MCF 10A (cell line): ENCODE measurements at regions not wholly inside any gene's neighbourhood (a gene's known extent, or its start where the extent isn't known, plus 50 kb on each side); places are given as distances from the start of the nearest gene placed in this dataset.

Experiments used
- BruUV-seq: library from RNA; stranded (reverse); fragments of 400-500 nt; replicated peaks from 2 replicates; lab custom pipeline; 2021; lab: Mats Ljungman, UMichigan
- CTCF ChIA-PET: fragments of 300-600 bp; sonication (Branson Sonifier 250); formaldehyde crosslinking; extraction: SDS; loops from one replicate; lab custom pipeline; 2021; ENCODE audit warnings: antibody characterized with exemption, inconsistent platforms; lab: Yijun Ruan, JAX
- POLR2A ChIA-PET: fragments of 300-600, 350-650 bp; sonication (Branson Sonifier 250); formaldehyde crosslinking; extraction: SDS; loops from one replicate; lab custom pipeline; 2020; ENCODE audit warnings: antibody characterized with exemption, inconsistent platforms; lab: Yijun Ruan, JAX
- DNase-seq: peaks from one replicate; pipeline ENCODE4 v3.0.0-alpha.2; 2018; ENCODE audit not compliant: unreplicated experiment
- H3K27ac Mint-ChIP-seq: one replicate; pipeline ENCODE4 v1.8.0; 2022; ENCODE audit warnings: mild to moderate bottlenecking, low read depth, mixed read lengths; ENCODE audit not compliant: unreplicated experiment
- H3K27me3 Mint-ChIP-seq: one replicate; pipeline ENCODE4 v1.8.0; 2022; ENCODE audit warnings: mixed read lengths; ENCODE audit not compliant: insufficient read depth, unreplicated experiment
- H3K36me3 Mint-ChIP-seq: one replicate; pipeline ENCODE4 v1.8.0; 2022; ENCODE audit warnings: mild to moderate bottlenecking, moderate library complexity, mixed read lengths; ENCODE audit not compliant: insufficient read depth, unreplicated experiment
- H3K4me1 Mint-ChIP-seq: one replicate; pipeline ENCODE4 v1.8.0; 2022; ENCODE audit warnings: mixed read lengths; ENCODE audit not compliant: insufficient read depth, unreplicated experiment
- H3K4me3 Mint-ChIP-seq: one replicate; pipeline ENCODE4 v1.8.0; 2022; ENCODE audit warnings: mild to moderate bottlenecking, moderate library complexity, mixed read lengths; ENCODE audit not compliant: unreplicated experiment
- H3K9me3 Mint-ChIP-seq: one replicate; pipeline ENCODE4 v1.8.0; 2022; ENCODE audit warnings: mixed read lengths; ENCODE audit not compliant: unreplicated experiment
- intact Hi-C: fragments of 100-400 bp; cut with micrococcal nuclease; formaldehyde crosslinking; loops from 2 replicates; pipeline ENCODE4 v1.14.1; 2022
- TF ChIP-seq, protein P1 (sequence below): fragments of 200-600 bp; IDR thresholded peaks from one replicate; pipeline ENCODE4 v1.8.0; 2022; ENCODE audit warnings: antibody characterized with exemption, mild to moderate bottlenecking; ENCODE audit not compliant: unreplicated experiment

DNA sequence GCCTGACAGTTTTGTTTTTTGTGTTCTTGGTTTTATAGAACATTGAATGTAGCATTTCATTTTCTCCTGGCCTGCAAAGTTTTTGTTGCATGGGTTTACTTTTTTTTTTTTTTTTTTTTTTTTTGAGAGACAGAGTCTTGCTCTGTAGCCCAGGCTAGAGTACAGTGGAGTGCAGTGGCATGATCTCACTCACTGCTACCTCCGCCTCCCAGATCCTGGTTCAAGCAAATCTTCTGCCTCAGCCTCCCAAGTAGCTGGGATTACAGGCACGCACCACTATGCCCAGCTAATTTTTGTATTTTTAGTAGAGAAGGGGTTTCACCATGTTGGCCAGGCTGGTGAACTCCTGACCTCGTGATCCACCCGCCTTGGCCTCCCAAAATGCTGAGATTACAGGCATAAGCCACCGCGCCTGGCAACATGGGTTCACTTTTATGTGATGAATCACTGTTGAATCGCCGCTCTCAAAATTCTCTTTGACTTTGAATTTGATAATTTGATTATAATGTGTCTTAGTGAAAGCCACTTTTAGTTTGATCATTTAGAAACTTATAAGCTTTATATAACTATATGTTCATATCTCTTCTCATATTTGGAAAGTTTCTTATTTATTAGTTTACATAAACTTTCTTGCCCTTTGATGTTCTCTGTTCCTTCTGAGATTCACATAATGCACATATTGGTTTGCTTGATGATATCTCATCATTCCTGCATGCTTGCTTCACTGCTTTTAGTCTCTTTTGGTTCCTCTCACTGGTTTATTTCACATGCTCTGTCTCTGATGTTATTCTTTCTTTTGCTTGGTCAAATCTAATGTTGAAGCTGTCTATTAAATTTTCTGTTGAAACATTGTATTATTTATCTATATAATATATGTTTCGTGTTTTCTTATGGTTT is 589.0 kb upstream of the CNTN5 start:
- Mint-ChIP-seq H3K27ac (no peak overlapping the region), H3K4me1 (no peaks in the 10 kb centered on the region), H3K4me3 (no peak overlapping the region), H3K9me3 (peaks cover 25% of the 10 kb centered on the region), H3K27me3 (no peaks in the 10 kb centered on the region), H3K36me3 (no peaks in the 10 kb centered on the region)
- ChIA-PET POLR2A (no interaction called here), CTCF (no interaction called here)
- TF ChIP-seq, protein P1, sequence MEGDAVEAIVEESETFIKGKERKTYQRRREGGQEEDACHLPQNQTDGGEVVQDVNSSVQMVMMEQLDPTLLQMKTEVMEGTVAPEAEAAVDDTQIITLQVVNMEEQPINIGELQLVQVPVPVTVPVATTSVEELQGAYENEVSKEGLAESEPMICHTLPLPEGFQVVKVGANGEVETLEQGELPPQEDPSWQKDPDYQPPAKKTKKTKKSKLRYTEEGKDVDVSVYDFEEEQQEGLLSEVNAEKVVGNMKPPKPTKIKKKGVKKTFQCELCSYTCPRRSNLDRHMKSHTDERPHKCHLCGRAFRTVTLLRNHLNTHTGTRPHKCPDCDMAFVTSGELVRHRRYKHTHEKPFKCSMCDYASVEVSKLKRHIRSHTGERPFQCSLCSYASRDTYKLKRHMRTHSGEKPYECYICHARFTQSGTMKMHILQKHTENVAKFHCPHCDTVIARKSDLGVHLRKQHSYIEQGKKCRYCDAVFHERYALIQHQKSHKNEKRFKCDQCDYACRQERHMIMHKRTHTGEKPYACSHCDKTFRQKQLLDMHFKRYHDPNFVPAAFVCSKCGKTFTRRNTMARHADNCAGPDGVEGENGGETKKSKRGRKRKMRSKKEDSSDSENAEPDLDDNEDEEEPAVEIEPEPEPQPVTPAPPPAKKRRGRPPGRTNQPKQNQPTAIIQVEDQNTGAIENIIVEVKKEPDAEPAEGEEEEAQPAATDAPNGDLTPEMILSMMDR = no peak
- DNase-seq = no peak
- intact Hi-C loops = no loop called here
- no TSS peak for BruUV-seq

DNA sequence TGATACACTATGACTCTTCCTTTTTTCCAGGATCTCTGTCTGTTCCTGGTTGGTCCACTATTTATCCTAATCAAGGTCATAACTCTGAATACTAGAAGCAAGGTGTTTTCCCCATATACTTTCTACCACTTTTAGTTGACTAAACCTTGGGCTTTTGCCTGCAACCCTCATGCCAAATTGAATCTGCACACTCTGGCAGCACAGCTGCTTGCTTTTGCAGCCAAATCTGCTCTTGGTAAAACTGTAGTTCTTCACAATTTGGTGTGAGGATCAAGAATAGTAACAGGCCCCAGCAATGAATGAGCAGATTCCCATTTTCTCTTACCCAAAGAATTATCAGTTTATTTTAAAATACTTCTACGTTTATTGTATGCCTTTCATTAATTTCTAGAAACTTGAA is 586.5 kb upstream of the CNTN5 start:
- Mint-ChIP-seq H3K4me3 (no peak overlapping the region), H3K9me3 (peaks cover 21% of the 10 kb centered on the region), H3K4me1 (no peaks in the 10 kb centered on the region), H3K27me3 (no peaks in the 10 kb centered on the region), H3K36me3 (no peaks in the 10 kb centered on the region), H3K27ac (no peak overlapping the region)
- TF ChIP-seq, protein P1 = no peak
- no TSS peak for BruUV-seq
- ChIA-PET POLR2A (no interaction called here), CTCF (no interaction called here)
- DNase-seq = no peak
- intact Hi-C loops = no loop called here

DNA sequence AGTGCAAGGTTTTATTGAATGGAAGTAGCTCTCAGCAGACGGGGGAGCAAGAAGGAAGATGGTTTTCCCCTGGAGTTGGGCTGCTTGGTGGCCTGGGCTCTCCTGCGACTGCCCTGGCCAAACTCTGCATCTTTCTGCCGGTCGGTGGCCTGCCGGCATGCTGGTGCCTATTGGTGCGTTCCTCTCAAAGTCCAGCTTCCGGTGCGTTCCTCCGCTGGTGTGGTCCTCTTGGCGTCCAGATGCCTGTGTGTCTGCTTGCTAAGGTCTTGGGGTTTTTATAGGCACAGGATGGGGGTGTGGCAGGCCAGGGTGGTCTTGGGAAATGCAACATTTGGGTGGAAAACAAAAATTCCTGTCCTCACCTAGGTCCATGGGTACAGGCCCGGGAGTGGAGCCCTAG is 567.4 kb upstream of the CNTN5 start:
- CTCF ChIA-PET = no interaction called here
- peaks cover 19% of the 10 kb centered on the region for H3K27me3 Mint-ChIP-seq
- H3K27ac Mint-ChIP-seq = no peak overlapping the region
- POLR2A ChIA-PET = no interaction called here
- intact Hi-C loops = no loop called here
- TF ChIP-seq, protein P1 = no peak
- no peak overlapping the region for H3K4me3 Mint-ChIP-seq
- H3K36me3 Mint-ChIP-seq = no peaks in the 10 kb centered on the region
- no TSS peak for BruUV-seq
- no peaks in the 10 kb centered on the region for H3K4me1 Mint-ChIP-seq
- DNase-seq = no peak
- H3K9me3 Mint-ChIP-seq = no peaks in the 10 kb centered on the region

DNA sequence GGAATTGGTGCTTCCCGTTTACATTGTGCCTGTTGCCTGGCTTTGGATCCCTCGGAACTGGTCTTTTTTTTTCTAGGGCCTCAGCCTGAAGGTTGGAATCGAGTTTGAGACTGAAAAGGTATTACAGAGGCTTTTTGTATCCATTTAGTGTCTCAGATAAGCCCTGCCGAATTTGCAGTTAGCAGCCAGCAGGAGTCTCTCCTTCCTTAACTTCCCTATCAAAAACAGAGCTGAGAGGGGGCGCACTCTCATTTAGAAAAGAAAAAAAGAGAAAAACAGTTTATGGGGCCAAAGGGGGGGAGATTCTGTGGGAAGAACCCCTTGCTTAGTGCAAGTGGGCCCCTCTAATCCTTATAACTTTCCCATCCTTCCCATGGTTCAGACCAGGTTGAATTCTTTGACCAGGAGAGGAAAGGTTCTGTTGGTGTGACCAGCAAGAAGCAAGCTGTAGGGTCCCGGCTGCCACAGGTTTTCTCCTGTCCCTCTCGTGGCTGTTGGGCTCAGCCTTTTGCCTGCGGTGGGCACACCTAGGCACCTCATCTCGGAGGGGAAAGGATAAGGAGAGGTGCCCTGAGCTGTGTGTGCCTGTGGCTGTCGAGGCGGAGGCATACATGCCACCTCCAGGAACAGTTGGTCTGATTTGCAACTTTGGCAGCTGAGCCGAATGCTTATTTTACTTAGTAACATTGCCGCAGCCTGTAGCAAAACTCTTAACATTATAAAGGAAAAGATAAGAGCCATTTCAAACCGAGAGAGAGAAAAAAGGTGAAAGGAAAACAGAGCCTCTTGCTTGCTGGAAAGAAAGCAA is 565.0 kb upstream of the CNTN5 start:
- POLR2A ChIA-PET = no interaction called here
- Mint-ChIP-seq H3K27me3 (peaks cover 38% of the 10 kb centered on the region), H3K36me3 (no peaks in the 10 kb centered on the region), H3K4me3 (no peak overlapping the region), H3K27ac (no peak overlapping the region), H3K9me3 (no peaks in the 10 kb centered on the region), H3K4me1 (no peaks in the 10 kb centered on the region)
- peak; percentile 5 for DNase-seq
- CTCF ChIA-PET = interaction anchor here (0.7 kb wide), 1 partner anchor 266 kb away, joined by 3 read pairs; no protein-coding TSS in a partner anchor
- intact Hi-C loops = loop anchor here (5.0 kb wide), 1 partner anchor 562 kb away; no protein-coding TSS in a partner anchor
- BruUV-seq = no TSS peak
- TF ChIP-seq, protein P1 = no peak
